ENCODE measurements at regions not wholly inside any gene's neighbourhood (a gene's known extent, or its start where the extent isn't known, plus 50 kb on each side); places are given as distances from the start of the nearest gene placed in this dataset.

DNA sequence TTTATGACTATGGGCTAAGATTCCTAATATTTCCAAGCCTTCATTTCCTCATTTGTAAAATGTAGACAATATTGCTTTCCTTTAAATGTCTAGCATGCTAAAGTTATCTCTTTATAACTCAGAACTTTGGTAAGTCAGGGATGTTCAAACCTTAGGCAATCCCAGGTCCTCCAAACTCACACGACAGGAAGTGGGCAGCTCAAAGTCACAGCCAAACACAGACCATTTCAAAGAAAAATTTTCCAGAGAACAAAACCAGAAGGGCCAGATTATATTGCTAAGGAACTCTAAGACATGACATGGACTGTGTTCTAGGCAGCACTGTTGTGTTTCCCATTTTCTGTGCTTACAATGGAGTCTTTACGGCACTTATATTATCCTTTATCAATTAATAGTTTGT lies 87.8 kb upstream of the DYNC1I1 start:
- intact Hi-C loops (cut with micrococcal nuclease): no loop called here
- DNase-seq (ENCODE audit: low spot score): no peak
- no peaks in the 10 kb centered on the region for H3K4me1 Mint-ChIP-seq (ENCODE audit: low read depth)
- peaks cover 2% of the 10 kb centered on the region for H3K27me3 Mint-ChIP-seq (ENCODE audit: insufficient read depth)
- H3K4me3 Mint-ChIP-seq: no peak overlapping the region
- no peaks in the 10 kb centered on the region for H3K36me3 Mint-ChIP-seq (ENCODE audit: low read depth)
- no peaks in the 10 kb centered on the region for H3K9me3 Mint-ChIP-seq
- H3K27ac Mint-ChIP-seq: no peak overlapping the region

DNA sequence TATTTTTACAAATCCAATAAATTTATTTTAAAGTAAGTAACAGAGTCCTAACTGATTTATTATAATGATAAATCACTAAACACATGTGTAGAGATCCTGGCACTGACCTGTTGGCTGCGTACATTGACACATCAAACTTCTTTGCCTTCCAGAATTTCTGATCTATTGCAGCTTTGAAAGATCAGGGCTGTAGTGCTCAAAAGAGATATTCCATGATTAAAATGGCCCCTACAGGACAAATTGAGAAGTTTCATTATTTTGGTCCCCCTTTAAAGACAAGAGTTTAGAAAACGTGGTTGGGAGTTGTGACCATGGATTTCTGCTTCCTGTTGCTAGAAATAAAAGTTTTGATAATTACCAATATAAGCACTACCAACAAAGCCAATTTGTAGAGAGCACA lies 87.7 kb upstream of the PDK4 start:
- Mint-ChIP-seq H3K4me1 (ENCODE audit: low read depth) (no peaks in the 10 kb centered on the region), H3K27me3 (ENCODE audit: insufficient read depth) (peaks cover 2% of the 10 kb centered on the region), H3K9me3 (no peaks in the 10 kb centered on the region), H3K4me3 (no peak overlapping the region), H3K36me3 (ENCODE audit: low read depth) (no peaks in the 10 kb centered on the region), H3K27ac (no peak overlapping the region)
- DNase-seq (ENCODE audit: low spot score): no peak
- intact Hi-C loops (cut with micrococcal nuclease): no loop called here

DNA sequence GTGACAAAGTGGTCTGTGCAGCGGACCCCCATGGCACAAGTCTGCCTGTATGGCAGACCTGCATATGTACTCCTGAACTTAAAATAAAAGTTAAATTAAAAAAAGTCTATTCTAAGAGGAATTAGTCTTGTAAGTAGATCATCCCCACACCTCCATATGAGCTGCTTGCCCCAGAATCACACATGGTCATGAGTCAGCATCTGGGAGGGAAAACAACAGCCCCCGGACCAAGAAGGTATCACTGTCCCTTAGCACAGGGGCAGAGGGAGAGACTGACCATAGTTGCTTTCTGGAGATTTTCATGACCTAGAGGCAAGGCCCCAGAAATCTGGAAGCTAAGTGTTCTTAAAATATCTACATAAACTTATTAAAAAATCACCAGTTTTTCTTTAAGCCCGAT lies 86.6 kb upstream of the PDK4 start:
- DNase-seq (ENCODE audit: low spot score): no peak
- H3K4me3 Mint-ChIP-seq: no peak overlapping the region
- H3K27ac Mint-ChIP-seq: no peak overlapping the region

DNA sequence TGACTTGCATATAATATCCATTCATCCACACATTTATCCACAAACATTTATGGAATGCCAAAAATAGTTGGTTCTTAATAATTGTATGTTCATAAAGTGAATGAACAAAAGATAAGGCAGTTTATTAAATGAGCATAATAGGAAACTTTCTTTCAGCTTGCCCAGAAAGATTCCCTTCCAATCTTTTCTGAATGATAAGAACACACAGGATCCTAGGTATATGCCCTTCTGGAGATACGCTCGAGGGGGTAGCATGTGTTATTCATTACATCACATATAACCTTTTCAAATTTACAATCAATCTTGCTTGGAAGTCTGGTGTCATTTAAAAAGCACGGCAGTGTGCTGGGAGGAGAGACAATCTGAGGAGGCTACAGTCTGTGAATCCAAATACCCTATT lies 80.4 kb upstream of the PDK4 start:
- intact Hi-C loops (cut with micrococcal nuclease): no loop called here
- no peaks in the 10 kb centered on the region for H3K36me3 Mint-ChIP-seq (ENCODE audit: low read depth)
- no peaks in the 10 kb centered on the region for H3K27me3 Mint-ChIP-seq (ENCODE audit: insufficient read depth)
- DNase-seq (ENCODE audit: low spot score): no peak
- H3K4me3 Mint-ChIP-seq: no peak overlapping the region
- H3K9me3 Mint-ChIP-seq: no peaks in the 10 kb centered on the region
- H3K4me1 Mint-ChIP-seq (ENCODE audit: low read depth): no peaks in the 10 kb centered on the region
- no peak overlapping the region for H3K27ac Mint-ChIP-seq

More for the DNA sequence above, 86.6 kb upstream of the PDK4 start:
- no peaks in the 10 kb centered on the region for H3K36me3 Mint-ChIP-seq (ENCODE audit: low read depth)
- peaks cover 2% of the 10 kb centered on the region for H3K27me3 Mint-ChIP-seq (ENCODE audit: insufficient read depth)
- intact Hi-C loops (cut with micrococcal nuclease): no loop called here
- H3K9me3 Mint-ChIP-seq: no peaks in the 10 kb centered on the region
- H3K4me1 Mint-ChIP-seq (ENCODE audit: low read depth): no peaks in the 10 kb centered on the region

DNA sequence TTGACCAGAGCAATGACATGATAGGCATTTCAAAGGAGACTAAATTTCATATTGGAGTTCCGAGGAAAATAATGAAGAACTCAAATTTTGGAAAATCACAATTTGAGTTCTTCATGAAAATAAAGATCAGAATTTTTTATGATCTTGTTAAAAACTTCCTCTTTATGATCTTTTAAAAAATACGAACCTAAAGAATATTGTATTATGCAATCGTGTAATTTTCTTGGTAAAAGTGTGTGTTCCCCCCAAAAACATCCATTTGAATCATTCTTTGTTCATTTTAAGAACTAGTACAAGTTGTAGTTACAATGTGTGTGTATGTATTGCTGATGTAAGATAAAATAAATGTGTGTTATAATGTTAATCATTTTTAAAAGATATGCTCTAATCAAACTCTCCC lies 79.3 kb upstream of the PDK4 start:
- Mint-ChIP-seq H3K36me3 (ENCODE audit: low read depth) (no peaks in the 10 kb centered on the region), H3K9me3 (no peaks in the 10 kb centered on the region), H3K27ac (no peak overlapping the region), H3K4me3 (no peak overlapping the region), H3K4me1 (ENCODE audit: low read depth) (no peaks in the 10 kb centered on the region), H3K27me3 (ENCODE audit: insufficient read depth) (no peaks in the 10 kb centered on the region)
- no peak for DNase-seq (ENCODE audit: low spot score)
- intact Hi-C loops (cut with micrococcal nuclease): no loop called here

DNA sequence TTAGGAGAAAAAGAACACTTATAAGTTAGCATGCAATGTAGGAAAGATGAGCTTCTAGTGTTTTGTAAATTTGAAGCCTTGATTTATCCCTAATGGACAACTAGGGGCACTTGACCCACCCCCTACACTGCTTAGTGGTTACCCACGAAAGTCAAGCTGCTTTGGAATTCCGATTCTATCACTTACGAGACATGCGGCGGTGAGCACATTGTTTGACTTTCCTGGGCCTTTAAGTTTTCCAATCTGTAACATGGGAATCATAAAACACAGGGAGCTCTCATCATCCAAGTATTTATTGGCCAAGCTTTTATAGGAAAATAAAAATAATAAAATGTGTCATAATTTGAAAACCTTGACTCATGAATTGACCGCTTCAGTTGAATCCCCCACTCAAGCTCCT lies 78.7 kb upstream of the PDK4 start:
- Mint-ChIP-seq H3K27ac (no peak overlapping the region), H3K27me3 (ENCODE audit: insufficient read depth) (no peaks in the 10 kb centered on the region), H3K36me3 (ENCODE audit: low read depth) (no peaks in the 10 kb centered on the region), H3K9me3 (no peaks in the 10 kb centered on the region), H3K4me1 (ENCODE audit: low read depth) (no peaks in the 10 kb centered on the region), H3K4me3 (no peak overlapping the region)
- intact Hi-C loops (cut with micrococcal nuclease): no loop called here
- DNase-seq (ENCODE audit: low spot score): no peak

DNA sequence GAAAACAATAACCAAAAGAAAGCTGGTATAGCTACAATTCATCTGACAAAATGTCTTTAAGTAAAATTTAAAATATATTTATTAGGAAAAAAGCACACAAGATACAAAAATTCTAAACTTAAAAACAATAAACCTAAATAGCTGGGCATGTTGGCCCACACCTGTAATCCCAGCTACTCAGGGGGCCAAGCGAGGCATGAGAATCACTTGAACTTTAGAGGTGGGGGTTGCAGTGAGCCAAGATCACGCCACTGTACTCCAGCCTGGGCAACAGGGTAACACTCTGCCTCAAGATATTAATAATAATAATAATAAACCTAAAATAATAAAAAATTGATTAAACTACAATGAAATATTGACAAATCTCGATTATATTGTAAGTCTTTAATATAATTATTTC lies 77.8 kb upstream of the PDK4 start:
- intact Hi-C loops (cut with micrococcal nuclease): no loop called here
- Mint-ChIP-seq H3K4me1 (ENCODE audit: low read depth) (no peaks in the 10 kb centered on the region), H3K4me3 (no peak overlapping the region), H3K27ac (no peak overlapping the region), H3K36me3 (ENCODE audit: low read depth) (no peaks in the 10 kb centered on the region), H3K9me3 (no peaks in the 10 kb centered on the region), H3K27me3 (ENCODE audit: insufficient read depth) (no peaks in the 10 kb centered on the region)
- no peak for DNase-seq (ENCODE audit: low spot score)

DNA sequence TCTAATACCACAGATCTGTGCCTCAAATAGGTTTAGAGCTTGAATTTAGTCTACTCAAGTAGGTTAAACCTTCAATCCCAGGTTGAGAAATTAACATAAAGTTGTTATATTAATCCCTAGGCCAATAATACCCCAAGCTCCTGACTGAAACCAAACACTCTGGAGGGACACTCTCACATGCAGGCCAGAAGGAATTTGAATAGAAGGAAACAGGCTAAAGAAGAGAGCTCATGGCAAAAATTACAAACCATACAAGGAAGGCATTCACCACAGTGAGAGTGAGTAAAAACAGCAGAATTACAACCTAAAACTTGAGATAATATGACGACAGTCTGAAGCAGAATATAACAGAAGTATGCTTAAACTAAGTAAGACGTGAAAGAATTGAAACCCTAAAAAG lies 76.1 kb upstream of the PDK4 start:
- no peak for DNase-seq (ENCODE audit: low spot score)
- no peak overlapping the region for H3K27ac Mint-ChIP-seq
- H3K4me3 Mint-ChIP-seq: no peak overlapping the region
- no peaks in the 10 kb centered on the region for H3K9me3 Mint-ChIP-seq
- intact Hi-C loops (cut with micrococcal nuclease): no loop called here
- no peaks in the 10 kb centered on the region for H3K4me1 Mint-ChIP-seq (ENCODE audit: low read depth)
- H3K36me3 Mint-ChIP-seq (ENCODE audit: low read depth): no peaks in the 10 kb centered on the region
- no peaks in the 10 kb centered on the region for H3K27me3 Mint-ChIP-seq (ENCODE audit: insufficient read depth)

DNA sequence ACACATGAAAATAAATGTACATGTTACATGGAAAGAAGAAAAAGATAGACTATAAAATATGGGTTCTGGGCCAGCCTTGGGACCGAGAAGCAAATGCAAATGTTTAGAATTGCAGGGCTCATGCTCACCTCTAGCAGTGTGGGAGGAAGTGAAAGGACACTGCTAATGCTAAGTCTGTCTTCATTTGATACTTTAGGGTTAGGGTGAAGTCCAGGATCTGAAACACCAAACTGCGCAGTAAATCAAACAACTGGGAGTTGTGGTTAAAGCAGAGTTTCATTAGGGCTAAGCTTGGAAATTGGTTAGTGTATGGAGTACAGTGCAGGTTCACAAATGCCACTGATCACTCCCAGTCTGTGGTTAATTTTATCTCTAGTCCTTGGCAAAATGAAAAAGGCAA lies 73.2 kb upstream of the PDK4 start:
- Mint-ChIP-seq H3K27me3 (ENCODE audit: insufficient read depth) (no peaks in the 10 kb centered on the region), H3K36me3 (ENCODE audit: low read depth) (no peaks in the 10 kb centered on the region), H3K4me1 (ENCODE audit: low read depth) (no peaks in the 10 kb centered on the region), H3K4me3 (no peak overlapping the region), H3K27ac (no peak overlapping the region), H3K9me3 (no peaks in the 10 kb centered on the region)
- intact Hi-C loops (cut with micrococcal nuclease): no loop called here
- DNase-seq (ENCODE audit: low spot score): no peak

DNA sequence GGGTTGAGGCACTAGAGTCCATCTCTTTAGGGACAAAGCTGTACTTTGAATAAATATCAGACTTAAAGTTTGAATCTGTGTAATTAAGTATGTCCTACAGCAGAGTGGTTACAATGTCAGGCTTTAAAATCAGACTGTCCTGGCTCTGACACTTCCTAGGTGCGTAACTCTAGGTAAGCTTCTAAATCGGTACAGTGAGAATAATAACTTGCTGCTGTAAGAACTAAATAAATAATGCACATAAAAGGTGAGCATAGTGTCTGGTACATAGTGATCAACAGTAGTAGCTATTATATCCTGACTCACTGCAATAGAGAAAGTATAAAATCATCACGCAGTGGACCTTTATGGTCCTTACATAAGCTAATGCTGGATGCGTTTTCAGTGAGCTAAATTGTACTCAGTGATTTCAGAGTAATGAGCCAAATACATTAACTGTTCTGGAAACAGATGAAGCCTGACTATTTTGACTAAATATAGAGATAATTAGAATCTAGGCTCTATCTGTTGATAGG lies 72.2 kb upstream of the PDK4 start:
- H3K27ac Mint-ChIP-seq: no peak overlapping the region
- DNase-seq (ENCODE audit: low spot score): no peak
- intact Hi-C loops (cut with micrococcal nuclease): no loop called here
- no peaks in the 10 kb centered on the region for H3K27me3 Mint-ChIP-seq (ENCODE audit: insufficient read depth)
- no peaks in the 10 kb centered on the region for H3K4me1 Mint-ChIP-seq (ENCODE audit: low read depth)
- H3K4me3 Mint-ChIP-seq: no peak overlapping the region
- no peaks in the 10 kb centered on the region for H3K9me3 Mint-ChIP-seq
- H3K36me3 Mint-ChIP-seq (ENCODE audit: low read depth): no peaks in the 10 kb centered on the region

DNA sequence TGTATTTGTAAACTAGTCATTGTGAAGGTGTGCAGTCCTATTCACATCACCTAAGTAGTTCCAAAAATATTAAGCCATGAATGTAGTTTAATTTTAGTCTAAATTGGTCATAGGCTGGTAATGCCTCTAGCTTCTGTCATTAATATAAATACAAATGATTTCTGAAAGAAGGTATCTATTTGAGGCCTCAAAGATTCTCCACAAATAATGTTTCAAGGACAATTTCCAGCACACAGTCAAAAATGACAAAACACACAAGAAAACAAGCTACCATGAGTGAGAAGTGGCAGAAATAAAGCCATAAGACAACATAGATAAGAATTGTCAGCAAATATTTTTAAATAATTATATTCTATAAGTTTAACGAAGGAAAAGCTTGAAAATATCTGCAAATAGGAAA lies 66.7 kb upstream of the PDK4 start:
- Mint-ChIP-seq H3K27me3 (ENCODE audit: insufficient read depth) (no peaks in the 10 kb centered on the region), H3K36me3 (ENCODE audit: low read depth) (no peaks in the 10 kb centered on the region), H3K4me3 (no peak overlapping the region), H3K9me3 (no peaks in the 10 kb centered on the region), H3K27ac (no peak overlapping the region), H3K4me1 (ENCODE audit: low read depth) (no peaks in the 10 kb centered on the region)
- no peak for DNase-seq (ENCODE audit: low spot score)
- intact Hi-C loops (cut with micrococcal nuclease): no loop called here

DNA sequence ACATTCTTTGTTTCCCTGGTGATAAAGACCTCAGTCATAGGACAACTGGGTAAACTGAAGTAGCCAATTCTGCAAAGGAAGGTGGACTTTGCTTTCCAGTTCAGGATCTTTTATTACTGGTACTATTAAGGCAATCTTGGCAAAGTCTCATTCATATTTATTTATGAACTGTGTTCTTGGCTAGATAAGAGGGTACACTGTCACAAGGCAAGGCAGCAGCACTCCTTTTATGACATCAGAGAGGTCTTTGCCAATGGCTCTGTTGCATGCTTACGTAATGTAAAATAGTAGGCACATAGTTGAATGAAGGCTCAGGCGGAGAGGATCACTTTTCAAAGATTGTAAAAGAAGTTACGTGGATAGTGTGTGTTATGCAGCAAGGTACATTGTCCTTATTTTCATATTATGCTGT lies 63.7 kb upstream of the PDK4 start:
- Mint-ChIP-seq H3K4me3 (no peak overlapping the region), H3K27ac (no peak overlapping the region), H3K36me3 (ENCODE audit: low read depth) (no peaks in the 10 kb centered on the region), H3K27me3 (ENCODE audit: insufficient read depth) (no peaks in the 10 kb centered on the region), H3K9me3 (no peaks in the 10 kb centered on the region), H3K4me1 (ENCODE audit: low read depth) (no peaks in the 10 kb centered on the region)
- intact Hi-C loops (cut with micrococcal nuclease): no loop called here
- DNase-seq (ENCODE audit: low spot score): no peak

DNA sequence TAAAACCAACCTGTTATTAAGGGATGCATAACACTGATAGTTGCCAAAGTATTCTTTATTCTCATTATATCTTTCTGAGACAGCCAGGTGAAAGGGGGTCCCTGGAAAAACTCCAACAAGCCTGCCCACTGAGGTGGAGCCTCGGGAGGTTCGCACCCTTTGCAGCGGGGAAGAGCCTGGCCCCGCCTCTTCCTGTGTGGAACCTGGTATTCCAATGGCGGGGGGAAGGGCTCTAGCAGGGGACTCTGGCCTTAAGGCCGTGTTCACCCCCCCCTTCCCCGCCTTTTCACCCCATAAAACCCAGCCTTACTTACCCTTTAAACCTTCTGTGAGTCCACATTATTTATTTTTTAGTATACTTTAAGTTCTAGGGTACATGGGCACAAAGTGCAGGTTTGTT lies 62.4 kb upstream of the PDK4 start:
- Mint-ChIP-seq H3K36me3 (ENCODE audit: low read depth) (no peaks in the 10 kb centered on the region), H3K4me3 (no peak overlapping the region), H3K27me3 (ENCODE audit: insufficient read depth) (no peaks in the 10 kb centered on the region), H3K27ac (no peak overlapping the region), H3K4me1 (ENCODE audit: low read depth) (no peaks in the 10 kb centered on the region), H3K9me3 (no peaks in the 10 kb centered on the region)
- DNase-seq (ENCODE audit: low spot score): no peak
- intact Hi-C loops (cut with micrococcal nuclease): no loop called here

DNA sequence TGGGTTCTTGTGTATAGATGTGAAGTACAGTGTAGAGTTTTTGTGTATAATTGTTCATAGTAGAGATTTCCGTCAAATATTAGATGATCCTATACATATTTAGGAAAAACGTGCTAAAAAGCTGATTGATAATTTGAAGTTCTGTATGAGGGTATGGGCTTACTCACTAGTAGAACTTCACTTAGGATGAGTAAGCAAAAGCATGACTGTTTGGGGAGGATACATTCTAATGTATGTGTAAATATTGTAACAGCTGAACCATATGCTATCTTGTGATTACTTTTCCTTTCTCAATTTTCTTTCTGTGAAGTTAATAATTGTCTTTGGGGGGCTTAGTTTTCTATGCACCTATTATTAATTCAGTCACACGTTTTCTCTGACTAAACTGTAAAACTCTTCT lies 53.2 kb upstream of the PDK4 start:
- no peaks in the 10 kb centered on the region for H3K36me3 Mint-ChIP-seq (ENCODE audit: low read depth)
- H3K27me3 Mint-ChIP-seq (ENCODE audit: insufficient read depth): peaks cover 2% of the 10 kb centered on the region
- intact Hi-C loops (cut with micrococcal nuclease): no loop called here
- DNase-seq (ENCODE audit: low spot score): no peak
- H3K4me3 Mint-ChIP-seq: no peak overlapping the region
- H3K4me1 Mint-ChIP-seq (ENCODE audit: low read depth): no peaks in the 10 kb centered on the region
- no peak overlapping the region for H3K27ac Mint-ChIP-seq
- no peaks in the 10 kb centered on the region for H3K9me3 Mint-ChIP-seq

All from activated T-helper 1 cell treated with anti-CD3 and anti-CD28 coated beads, Interleukin-12 subunit alpha, Interleukin-12 subunit beta, Interleukin-2, Interleukin-4 antibody, amounts not matched to agents 30 ng/mL and 10 ng/mL and 1 ng/mL, durations not matched to agents 14 hours and 24 hours and 36 hours (primary cell).